GM18502 (cell line): ENCODE measurements at regions not wholly inside any gene's neighbourhood (a gene's known extent, or its start where the extent isn't known, plus 50 kb on each side); places are given as distances from the start of the nearest gene placed in this dataset.

Experiments
- ATAC-seq: cut with Tn5 transposase; IDR thresholded peaks from one replicate; pipeline ENCODE4 v1.9.1; 2021; ENCODE audit warnings: mild to moderate bottlenecking; ENCODE audit not compliant: unreplicated experiment, poor library complexity

DNA sequence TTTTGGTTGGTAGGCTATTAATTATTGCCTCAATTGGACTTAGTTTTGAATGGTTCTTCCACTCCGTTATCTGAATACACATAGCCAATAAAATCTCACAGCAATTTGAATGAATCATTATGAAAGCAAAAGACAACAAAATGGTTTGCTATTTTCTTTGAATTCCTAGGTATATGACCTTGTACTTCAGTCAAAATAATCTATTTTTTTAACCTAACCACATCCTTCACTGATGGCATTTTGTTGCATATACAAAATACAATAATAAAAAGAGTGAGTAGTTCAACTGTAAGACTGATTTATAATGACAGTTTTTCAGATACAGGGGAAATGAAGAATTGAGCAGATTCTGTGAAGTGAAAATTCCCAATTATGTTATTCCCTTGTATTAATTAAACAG, 433.1 kb downstream of the HTR7 start:
- no peak for ATAC-seq

DNA sequence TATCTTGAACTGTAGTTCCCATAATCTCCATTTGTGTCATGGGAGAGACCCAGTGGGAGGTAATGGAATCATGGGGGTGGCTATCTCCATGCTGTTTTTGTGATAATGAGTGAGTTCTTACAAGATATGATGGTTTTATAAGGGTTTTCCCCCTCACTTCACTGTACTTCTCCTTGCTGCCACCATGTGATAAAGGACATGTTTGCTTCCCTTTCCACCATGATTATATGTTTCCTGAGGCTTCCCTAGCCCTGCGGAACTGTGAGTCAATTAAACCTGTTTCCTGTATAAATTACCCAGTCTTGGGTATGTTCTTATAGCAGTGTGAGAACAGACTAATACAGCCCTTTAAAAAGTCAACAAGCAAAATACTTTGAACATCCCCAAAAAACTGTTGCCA, 427.7 kb downstream of the HTR7 start:
- ATAC-seq: no peak

DNA sequence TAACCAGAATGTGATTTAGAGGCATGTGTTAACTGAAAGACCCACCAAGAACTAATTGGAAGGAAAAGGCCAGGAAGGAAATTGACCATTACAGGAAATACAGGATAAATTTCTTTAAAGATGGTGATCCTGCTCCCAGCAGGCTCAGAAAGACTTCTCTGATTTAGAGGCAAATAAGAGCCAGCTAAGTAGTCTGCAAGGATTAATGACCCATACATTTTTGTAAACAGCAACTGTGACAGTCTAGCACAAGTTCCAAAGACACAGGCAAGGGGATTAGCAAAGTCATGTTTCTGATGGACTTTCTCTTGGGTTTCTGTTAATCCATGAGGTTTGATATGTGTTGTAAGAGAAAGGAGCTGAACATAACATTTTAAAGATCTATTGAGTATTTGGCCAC, 425.0 kb downstream of the HTR7 start:
- no peak for ATAC-seq

DNA sequence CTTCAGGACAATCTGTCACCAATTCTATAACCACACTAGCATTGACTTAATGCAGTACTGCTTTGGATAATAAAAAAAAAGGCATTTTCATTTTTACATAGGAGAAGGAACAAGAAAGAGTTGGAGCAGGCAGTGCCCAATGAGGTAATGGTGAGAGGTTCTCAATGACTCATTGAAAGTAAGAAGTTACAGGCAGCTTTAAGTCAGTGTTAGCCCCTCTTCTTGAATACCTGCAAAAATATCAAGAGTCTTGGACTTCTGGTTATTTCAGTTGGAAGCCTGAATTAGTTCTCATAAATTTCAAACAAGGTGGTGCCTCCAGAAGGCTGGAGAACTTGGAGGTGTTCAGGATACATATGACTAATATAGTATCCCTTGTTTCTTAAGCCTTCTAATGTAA, 422.5 kb downstream of the HTR7 start:
- no peak for ATAC-seq

DNA sequence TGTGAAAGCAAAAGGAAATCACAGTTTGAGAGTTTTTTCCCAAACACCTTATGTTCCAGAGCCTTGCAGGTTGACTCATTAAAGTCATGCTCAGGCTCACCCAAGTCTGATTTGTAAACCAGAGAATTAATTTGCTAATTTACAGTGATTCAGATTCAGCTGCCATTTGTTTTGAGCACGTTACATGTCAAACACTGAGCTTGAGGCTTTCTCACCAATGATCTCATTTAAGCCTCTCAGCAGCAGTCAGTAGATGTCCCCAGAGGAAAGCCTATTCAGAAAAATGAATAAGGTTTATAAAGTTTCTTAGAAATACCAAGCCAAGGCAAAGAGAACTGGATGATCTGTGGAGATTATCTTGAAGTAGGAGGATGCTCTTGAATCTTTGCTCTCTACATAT, 420.4 kb downstream of the HTR7 start:
- no peak for ATAC-seq

DNA sequence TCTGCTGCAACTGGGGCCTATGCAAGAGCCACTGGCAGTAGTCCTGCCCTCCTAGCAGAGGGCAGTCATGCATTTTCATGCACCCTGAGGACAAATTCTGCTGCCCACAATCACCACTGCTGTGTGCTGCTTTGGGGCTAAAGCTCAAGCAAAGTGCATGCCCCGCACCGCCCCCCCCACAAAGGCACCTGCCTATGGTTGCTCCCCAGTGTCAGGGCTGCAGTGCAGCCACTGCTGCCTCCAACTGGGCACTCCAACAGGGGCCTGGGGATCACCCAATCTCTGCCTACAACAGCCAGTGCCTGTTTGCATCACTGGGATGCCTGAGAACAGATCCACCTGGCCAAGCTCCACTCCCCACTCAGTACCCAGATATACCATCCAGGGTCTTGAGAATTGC, 417.0 kb downstream of the HTR7 start:
- ATAC-seq: no peak

DNA sequence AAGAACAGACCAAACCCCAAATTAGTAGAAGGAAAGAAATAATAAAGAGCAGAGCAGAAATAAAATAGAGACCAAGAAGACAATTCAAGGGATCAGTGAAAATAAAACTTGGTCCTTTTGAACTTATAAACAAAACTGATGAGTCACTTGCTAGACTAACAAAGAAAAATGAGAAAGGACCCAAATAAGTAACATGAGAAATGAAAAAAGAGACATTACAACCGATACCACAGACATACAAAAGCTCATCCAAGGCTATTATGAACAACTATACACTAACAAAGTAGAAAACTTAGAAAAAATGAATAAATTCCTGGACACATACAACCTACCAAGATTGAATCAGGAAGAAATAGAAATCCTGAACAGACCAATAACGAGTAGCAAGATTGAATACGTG, 414.5 kb downstream of the HTR7 start:
- ATAC-seq: no peak

DNA sequence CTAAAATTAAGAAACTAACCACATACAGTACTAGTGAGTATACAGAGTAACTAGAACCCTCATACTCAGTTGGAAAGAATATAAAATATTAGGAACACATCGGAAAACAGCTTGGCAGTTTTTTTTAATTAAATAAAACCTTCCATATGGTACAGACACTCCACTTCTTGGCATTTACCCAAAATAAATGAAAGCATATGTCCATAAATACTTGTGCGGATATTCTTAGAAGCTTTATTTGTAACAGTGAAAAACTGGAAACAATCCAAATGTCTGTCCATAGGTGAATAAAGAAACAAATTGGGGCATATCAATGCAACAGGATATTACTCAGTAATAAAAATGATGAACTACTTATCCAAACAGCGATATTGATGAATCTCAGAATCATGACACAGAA, 410.0 kb downstream of the HTR7 start:
- no peak for ATAC-seq

DNA sequence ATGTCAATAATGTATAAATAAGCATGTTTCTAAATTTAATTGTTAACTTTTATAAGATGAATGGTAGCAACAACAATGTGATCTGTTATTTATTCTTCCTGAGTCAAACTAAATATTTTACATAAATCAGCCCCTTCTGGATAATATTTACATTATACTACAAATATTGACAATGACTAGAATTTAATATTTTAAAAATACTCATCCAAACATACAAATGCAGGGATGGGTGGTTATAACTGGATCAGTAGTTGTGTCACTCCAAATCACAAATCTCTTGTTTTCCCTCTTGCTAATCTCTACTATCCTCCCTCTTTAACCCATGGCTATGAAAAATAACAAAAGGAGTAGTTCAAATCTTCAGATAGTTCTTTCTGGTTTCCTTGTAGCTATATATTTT, 407.0 kb downstream of the HTR7 start:
- ATAC-seq: no peak

DNA sequence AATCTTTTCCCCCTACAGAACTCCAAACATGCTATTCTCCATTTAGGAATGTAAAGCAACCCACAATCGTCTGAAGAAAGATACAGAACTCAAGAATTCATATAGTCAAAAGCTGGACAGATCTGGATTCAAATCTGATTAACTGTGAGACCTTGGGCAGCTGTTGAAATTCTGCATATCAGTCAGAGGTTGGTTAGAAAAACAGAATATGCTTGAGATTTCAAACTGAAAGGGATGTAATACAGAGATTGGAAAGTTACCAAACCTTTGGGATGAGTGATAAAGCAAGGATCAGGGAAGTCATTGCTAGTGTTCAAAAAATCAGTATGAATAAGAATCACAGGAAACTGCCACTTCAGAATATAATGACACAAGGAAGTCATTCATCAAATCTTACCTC, 406.6 kb downstream of the HTR7 start:
- no peak for ATAC-seq

DNA sequence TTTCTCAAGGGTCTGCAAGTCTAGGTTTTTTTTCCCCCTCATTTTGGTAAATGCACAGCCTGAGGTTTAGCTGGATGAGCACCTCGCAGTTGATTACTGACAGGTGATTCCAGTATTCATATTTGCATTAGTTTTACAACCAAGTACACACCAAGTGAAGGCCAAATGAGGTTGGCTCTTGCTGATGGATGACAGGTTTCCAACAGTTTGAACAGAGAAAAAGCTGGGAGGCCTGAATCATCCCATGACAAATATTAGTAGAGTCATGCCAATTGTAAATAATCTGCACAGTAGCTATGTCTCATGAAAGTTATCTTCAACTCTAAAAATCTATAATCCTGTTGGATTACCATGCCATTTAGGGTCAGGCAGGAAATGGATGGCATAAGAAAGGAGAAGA, 399.8 kb downstream of the HTR7 start:
- ATAC-seq: no peak

DNA sequence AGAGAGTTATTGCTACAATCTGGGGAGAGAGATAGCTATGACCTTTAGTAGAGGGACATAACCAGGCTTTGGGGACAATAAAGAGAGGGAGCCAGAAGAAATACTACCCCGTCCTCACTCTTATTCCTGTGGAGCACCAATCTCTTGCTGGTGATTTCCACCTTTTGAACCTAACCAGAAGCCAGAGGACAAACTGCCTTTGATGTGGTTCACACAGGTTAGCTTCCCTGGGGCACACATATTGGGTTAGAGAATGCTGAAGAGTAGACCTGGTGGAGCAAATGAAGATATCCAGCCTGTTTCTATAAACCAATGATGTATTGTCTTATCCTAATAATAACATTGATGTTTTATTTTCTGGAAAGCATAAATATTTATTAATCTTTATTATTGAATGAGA, 399.3 kb downstream of the HTR7 start:
- no peak for ATAC-seq

DNA sequence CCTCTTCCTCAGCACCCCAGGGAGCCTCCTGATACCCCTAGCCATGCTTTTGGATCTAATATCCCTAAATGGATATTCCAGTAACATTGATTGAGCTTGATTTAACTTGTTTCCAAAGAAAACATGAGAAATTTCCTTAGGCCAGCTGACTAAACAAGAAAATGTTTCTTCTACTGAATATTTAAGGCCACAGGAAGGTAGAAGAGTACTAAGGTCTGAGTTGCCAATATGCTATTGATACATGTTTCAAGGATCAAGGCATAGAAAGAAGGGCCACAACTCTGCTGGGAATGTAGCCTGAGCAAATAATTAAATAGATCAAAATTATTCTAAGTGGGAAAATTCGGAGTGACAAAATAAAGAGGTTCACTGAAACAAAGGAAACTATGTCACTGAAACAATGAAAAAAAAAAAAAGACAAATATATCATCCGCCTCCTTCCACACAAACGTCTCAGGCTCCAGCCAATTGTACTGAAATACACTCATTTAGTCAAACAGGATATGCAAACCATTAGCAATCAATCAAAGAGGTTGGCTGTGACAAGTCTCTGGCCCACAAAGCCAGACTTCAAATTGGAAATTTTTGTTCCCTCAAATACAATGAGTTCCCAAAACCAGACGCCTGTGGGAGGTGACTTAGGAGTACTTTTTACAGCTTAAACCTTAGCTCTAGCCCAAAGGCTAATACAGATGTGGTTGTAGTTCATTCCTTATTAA, 396.2 kb downstream of the HTR7 start:
- no peak for ATAC-seq

DNA sequence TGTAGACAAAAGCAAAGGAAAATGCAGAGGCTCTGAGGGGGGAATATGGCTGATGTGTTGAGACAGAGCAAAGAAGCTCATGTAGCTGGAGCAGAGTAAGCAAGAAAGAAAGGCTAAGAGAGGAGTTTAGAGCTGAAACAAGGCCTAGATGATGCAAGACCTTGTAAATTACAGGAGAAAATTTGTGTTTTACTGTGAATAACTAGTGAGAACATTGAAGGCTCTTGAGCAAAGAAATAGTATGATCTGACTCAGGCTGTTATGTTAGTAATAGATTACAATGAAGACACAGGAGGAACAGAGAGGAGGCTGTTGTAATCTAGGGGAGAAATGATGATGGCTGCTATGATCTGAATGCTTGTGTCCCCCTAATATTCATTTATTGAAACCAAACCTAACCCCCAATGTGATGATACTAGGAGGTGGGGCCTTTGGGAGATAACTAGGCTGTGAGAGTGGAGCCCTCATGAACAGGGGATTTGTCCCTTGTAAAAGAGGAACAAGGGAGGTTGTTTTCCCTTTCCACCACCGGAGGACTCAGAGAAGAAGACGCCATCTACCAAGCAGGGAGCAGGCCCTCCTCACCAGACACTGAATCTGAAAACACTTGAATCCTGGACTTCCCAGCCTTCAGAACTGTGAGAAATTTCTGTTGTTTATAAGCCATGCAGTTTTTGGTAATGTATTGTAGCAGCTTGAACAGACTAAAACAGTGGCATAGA, 394.9 kb downstream of the HTR7 start:
- ATAC-seq: no peak

DNA sequence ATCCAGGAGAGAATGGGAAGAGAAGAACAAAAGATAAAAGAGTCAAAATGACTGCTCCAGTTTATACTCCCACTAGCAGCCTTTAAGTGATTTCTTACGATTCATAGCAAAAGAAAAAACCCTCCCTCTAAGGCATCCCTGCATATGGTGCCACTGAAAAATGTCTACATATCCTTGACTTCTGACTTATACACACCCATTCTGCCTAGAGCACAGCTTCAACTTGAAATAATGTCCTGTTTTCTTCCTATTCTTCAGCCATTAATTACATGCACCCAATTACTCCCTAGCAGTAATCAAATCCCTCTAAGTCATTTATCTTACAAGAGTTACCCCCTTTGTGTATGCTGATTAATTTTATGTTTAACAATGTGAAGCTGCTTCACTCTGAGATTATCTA, 393.5 kb downstream of the HTR7 start:
- ATAC-seq: no peak

DNA sequence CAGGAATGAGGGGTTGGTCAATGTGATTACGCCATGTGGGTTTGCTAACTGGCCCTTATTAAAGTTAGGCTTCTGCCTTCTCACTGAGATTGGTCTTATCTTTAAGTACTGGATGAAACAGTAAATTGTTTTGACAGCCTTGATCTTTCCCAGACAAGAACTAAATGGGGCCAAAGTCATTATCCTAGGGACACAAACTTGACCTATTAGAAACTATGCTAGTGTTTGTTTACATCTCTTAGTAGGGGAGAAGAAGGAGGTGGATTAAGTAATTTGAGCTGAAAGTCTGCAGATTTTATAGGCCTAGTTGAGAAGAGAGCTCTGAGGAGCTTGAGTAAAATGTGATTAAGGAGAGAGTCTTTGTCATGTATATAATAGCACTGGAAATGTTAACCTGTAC, 386.9 kb downstream of the HTR7 start:
- ATAC-seq: no peak

DNA sequence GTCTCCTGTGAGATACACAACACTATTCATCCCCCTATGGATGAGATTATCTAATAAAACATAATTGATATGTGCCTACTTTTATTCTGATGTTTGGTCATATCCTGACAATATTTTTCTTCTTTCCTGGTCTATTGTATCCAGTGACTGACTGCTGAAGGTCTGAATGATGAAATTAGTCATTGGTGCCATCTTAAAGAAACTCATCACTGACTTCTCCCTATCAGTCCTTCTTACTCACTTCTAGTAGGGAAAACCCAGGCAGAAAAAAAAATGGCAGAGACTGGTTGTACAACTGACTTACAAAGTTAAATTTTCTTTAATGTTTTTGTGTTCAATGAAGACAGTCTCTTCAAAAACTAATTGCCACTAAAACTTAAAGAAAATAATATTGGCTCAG, 377.4 kb downstream of the HTR7 start:
- ATAC-seq: no peak

DNA sequence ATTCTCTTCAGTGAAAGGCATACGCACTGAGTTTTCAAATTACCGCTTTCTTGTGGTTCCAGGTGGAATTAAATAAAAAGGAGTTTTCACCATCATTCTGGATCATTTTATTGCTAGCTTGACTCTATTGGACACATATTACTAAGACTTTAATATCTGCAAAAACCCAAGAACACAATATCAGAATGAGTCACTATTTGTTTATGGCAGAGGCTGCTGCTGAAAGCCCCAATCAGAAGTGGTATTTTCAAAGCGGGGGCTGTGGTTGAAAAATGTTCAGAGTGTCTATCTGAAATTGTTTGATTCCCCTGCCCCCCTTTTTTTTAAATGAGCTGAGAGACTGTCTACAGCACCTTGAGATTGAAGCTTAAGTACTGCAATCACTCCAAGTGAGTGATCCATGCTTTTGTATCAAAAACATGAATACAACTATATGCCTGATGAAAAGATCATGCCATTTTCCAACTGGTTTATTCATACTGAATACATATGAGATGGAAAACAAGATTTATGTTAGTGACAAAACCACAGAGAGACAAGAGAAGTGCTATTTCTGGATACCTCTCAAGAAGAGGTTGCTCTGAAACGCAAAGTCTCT, 376.4 kb downstream of the HTR7 start:
- no peak for ATAC-seq

DNA sequence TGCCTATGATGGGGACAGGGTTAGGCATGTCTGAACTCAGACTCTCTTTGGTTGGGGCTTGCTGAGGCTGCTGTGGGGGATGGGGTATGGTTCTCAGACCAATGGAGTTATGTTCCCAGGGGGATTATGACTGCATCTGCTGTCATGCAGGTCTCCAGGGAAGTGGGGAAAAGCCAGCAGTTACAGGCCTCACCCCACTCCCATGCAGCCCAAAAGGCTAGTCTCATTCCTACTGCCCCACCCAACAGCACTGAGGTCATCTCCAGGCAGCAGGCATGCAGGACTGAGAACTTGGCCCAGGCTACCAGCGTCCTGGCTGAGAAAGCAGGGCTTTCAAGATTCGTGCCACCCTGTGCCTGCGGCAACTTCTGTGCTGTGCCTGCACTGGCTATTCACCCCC, 373.3 kb downstream of the HTR7 start:
- ATAC-seq: no peak

DNA sequence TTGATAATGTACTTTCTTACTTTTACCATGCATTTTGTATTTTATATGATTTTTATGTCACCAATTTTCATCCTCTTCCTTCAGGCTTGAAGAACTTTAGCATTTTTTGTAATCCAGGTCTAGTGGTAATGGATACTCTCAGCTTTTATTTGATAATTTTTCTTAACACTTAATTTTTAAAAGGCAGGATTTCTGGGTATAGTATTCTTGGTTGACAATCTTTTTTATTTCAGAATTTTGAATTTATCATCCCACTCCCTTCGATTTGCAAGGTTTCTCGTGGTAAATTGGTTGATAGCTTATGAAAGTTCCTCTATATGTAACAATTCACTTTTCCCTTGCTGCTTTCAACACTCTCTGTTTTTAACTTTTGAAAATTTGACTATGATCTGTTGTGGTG, 363.7 kb downstream of the HTR7 start:
- no peak for ATAC-seq

DNA sequence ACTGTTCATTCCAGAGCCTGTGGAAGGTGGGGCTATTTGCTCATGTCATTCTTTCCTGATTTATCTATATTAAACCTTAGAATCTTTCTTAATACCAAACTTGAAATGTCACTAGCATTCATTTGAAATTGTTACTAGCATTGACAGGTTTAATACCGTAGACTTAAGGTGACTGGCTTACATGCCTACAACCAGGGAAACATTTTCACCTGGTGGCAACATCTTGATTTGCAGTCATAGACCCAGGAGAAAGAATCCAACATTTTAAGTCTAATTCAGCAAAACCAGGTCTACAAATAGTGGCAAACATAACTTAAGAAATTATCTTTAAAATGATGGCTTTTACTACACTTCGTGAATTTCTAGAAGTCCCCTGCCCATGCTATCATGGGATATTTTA, 353.7 kb downstream of the HTR7 start:
- no peak for ATAC-seq

DNA sequence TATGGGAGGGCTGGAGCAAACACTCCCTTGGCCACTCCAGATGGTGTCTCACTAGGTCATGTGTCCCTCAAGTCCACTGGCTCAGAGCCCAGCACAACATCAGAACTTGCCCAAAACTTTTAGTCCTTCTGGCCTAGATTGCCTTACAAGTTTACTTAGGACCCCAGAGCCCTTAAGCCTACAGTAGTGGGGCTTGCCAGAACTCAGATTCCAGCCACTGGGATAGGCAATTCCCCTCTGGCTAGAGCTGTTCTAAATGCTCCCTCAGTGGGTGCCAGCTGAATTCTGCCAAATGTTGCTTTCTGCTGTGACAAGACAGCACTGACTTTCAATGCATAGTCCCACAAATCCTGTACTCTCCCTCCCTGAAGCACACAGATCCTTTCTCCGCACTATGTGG, 331.1 kb downstream of the HTR7 start:
- ATAC-seq: no peak
